ENCODE measurements at regions not wholly inside any gene's neighbourhood (a gene's known extent, or its start where the extent isn't known, plus 50 kb on each side); places are given as distances from the start of the nearest gene placed in this dataset.

- Mint-ChIP-seq H3K4me1 (no peaks in the 10 kb centered on the region), H3K9me3 (no peaks in the 10 kb centered on the region), H3K4me3 (no peak overlapping the region), H3K36me3 (no peaks in the 10 kb centered on the region), H3K27me3 (ENCODE audit: low read depth in 2 of 2) (no peaks in the 10 kb centered on the region), H3K27ac (no peak overlapping the region)
- no peak for DNase-seq
- intact Hi-C loops (cut with micrococcal nuclease): no loop called here
- ATAC-seq: no peak
- Histone ChIP-seq H3K4me1 (ENCODE audit: control insufficient read depth, insufficient read depth, low read length) (no peaks in the 10 kb centered on the region), H3K36me3 (ENCODE audit: control insufficient read depth, insufficient read depth, low read length) (no peaks in the 10 kb centered on the region), H3K27me3 (ENCODE audit: control insufficient read depth, insufficient read depth, low read length) (no peaks in the 10 kb centered on the region), H3K27ac (ENCODE audit: low read length) (no peak overlapping the region), H3K4me3 (ENCODE audit: low read length) (no peak overlapping the region), H3K9me3 (ENCODE audit: control insufficient read depth, insufficient read depth, low read length) (no peaks in the 10 kb centered on the region)
- 98% methylated on average over 3 of the region's 5 CpGs for WGBS (ENCODE audit: insufficient coverage)
- TF ChIP-seq, protein P1, sequence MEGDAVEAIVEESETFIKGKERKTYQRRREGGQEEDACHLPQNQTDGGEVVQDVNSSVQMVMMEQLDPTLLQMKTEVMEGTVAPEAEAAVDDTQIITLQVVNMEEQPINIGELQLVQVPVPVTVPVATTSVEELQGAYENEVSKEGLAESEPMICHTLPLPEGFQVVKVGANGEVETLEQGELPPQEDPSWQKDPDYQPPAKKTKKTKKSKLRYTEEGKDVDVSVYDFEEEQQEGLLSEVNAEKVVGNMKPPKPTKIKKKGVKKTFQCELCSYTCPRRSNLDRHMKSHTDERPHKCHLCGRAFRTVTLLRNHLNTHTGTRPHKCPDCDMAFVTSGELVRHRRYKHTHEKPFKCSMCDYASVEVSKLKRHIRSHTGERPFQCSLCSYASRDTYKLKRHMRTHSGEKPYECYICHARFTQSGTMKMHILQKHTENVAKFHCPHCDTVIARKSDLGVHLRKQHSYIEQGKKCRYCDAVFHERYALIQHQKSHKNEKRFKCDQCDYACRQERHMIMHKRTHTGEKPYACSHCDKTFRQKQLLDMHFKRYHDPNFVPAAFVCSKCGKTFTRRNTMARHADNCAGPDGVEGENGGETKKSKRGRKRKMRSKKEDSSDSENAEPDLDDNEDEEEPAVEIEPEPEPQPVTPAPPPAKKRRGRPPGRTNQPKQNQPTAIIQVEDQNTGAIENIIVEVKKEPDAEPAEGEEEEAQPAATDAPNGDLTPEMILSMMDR (IDR thresholded peaks at IDR 0.05): no peak
Measured at GRCh38 chr7:21299766-21300165, 128.1 kb upstream of the SP4 start.

DNA sequence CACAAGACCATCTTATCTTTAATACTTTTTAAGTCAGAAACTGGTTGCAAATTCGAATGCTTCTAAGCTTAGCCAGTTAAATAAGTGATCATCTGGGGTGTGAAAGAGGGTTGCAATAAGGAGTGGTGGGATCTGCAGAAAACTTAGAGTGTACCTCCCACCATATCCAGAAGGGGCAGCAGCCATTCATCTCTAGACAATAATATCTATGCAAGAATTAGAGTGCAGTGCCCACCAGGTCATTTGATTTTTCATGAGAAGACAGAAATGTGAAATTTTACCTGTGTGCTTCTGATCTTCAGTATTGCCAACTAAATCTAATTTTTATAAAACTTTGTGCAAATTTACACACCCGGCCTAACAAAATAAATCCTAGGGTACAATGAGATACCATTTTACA is 127.2 kb upstream of the SP4 start:
- intact Hi-C loops (cut with micrococcal nuclease): no loop called here
- Mint-ChIP-seq H3K27ac (no peak overlapping the region), H3K9me3 (no peaks in the 10 kb centered on the region), H3K4me1 (no peaks in the 10 kb centered on the region), H3K4me3 (no peak overlapping the region), H3K27me3 (ENCODE audit: low read depth in 2 of 2) (no peaks in the 10 kb centered on the region), H3K36me3 (no peaks in the 10 kb centered on the region)
- TF ChIP-seq, protein P1 (IDR thresholded peaks at IDR 0.05): peak; percentile 31
- no peak for ATAC-seq
- no peak overlapping the region for H3K27ac ChIP-seq (ENCODE audit: low read length)
- H3K27me3 ChIP-seq (ENCODE audit: control insufficient read depth, insufficient read depth, low read length): no peaks in the 10 kb centered on the region
- no peak overlapping the region for H3K4me3 ChIP-seq (ENCODE audit: low read length)
- peak in 1 of 2 donors; percentile 29 for DNase-seq
- H3K36me3 ChIP-seq (ENCODE audit: control insufficient read depth, insufficient read depth, low read length): no peaks in the 10 kb centered on the region
- H3K9me3 ChIP-seq (ENCODE audit: control insufficient read depth, insufficient read depth, low read length): no peaks in the 10 kb centered on the region
- WGBS (ENCODE audit: insufficient coverage): 100% methylated on average over 1 of the region's 2 CpGs
- no peaks in the 10 kb centered on the region for H3K4me1 ChIP-seq (ENCODE audit: control insufficient read depth, insufficient read depth, low read length)

DNA sequence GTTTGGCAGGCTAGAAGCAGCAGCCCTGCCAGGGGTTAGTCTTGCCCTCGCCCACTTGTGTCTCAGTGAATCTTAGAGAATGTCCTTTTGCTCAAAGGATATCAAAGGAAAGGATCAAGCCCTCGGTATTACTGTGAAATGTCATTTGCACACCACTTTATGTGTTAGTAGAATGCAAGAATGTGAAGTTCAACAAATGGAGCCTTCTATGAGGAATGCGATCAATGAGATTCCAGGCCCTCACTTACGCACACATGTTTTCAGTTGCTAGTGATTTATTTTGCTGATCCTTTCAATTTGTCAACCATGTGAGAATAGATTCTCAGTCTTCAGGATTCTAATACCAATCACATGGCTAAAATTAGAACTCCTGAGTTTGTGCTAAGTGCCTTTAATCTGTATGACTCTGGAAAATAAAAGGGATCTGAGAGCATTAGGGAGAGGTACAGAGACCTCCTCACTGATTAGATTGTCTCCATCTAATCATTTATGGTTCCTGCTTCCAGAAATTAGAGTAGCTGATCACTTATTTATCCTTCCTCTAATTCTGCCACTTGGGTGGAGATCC is 123.0 kb upstream of the SP4 start:
- ATAC-seq: no peak
- WGBS (ENCODE audit: insufficient coverage): 99% methylated on average over 4 of the region's 4 CpGs

More for the DNA sequence above, 123.0 kb upstream of the SP4 start:
- Histone ChIP-seq H3K36me3 (ENCODE audit: control insufficient read depth, insufficient read depth, low read length) (no peaks in the 10 kb centered on the region), H3K27me3 (ENCODE audit: control insufficient read depth, insufficient read depth, low read length) (no peaks in the 10 kb centered on the region), H3K9me3 (ENCODE audit: control insufficient read depth, insufficient read depth, low read length) (no peaks in the 10 kb centered on the region), H3K27ac (ENCODE audit: low read length) (no peak overlapping the region), H3K4me1 (ENCODE audit: control insufficient read depth, insufficient read depth, low read length) (no peaks in the 10 kb centered on the region), H3K4me3 (ENCODE audit: low read length) (no peak overlapping the region)
- intact Hi-C loops (cut with micrococcal nuclease): no loop called here
- H3K4me3 Mint-ChIP-seq: no peak overlapping the region
- H3K9me3 Mint-ChIP-seq: peaks cover 3% of the 10 kb centered on the region in 2 donors
- H3K36me3 Mint-ChIP-seq: no peaks in the 10 kb centered on the region
- TF ChIP-seq, protein P1 (IDR thresholded peaks at IDR 0.05): no peak
- no peak for DNase-seq
- no peaks in the 10 kb centered on the region for H3K4me1 Mint-ChIP-seq
- H3K27ac Mint-ChIP-seq: no peak overlapping the region
- no peaks in the 10 kb centered on the region for H3K27me3 Mint-ChIP-seq (ENCODE audit: low read depth in 2 of 2)
